Panc1 (cell line): ENCODE measurements at regions not wholly inside any gene's neighbourhood (a gene's known extent, or its start where the extent isn't known, plus 50 kb on each side); places are given as distances from the start of the nearest gene placed in this dataset.

Experiments used
- ATAC-seq: fragments of 200-7000 bp; cut with Tn5 transposase; 2 replicates; pipeline ENCODE4 v1.9.1; 2020; ENCODE audit warnings: mild to moderate bottlenecking, moderate library complexity
- BruUV-seq: library from RNA; stranded (reverse); fragments of 400-500 nt; replicated peaks from 2 replicates; lab custom pipeline; 2021; lab: Mats Ljungman, UMichigan
- CTCF ChIA-PET: fragments of 300-600 bp; sonication (Branson Sonifier 250); formaldehyde crosslinking; loops from one replicate; lab custom pipeline; 2022; ENCODE audit warnings: antibody characterized with exemption; lab: Charles Lee
- POLR2A ChIA-PET: fragments of 300-600 bp; sonication (Branson Sonifier 250); formaldehyde crosslinking; loops from one replicate; lab custom pipeline; 2022; ENCODE audit warnings: antibody characterized with exemption; lab: Charles Lee
- DNase-seq: peaks from one replicate; pipeline ENCODE4 v3.0.0-alpha.2; 2010; ENCODE audit warnings: low read depth, low spot score
- H3K27ac ChIP-seq: 2 replicates; pipeline ENCODE4 v1.5.1; 2011; ENCODE audit warnings: mild to moderate bottlenecking, low read length, inconsistent platforms
- H3K27me3 ChIP-seq: fragments of 200-500 bp; sonication (Bioruptor generic); 2 replicates; pipeline ENCODE4 v1.6.0; 2014; ENCODE audit warnings: low read length, inconsistent platforms; ENCODE audit not compliant: control insufficient read depth, insufficient read depth
- H3K36me3 ChIP-seq: fragments of 200-500 bp; sonication (Bioruptor generic); 2 replicates; pipeline ENCODE4 v1.5.1; 2014; ENCODE audit warnings: inconsistent platforms, mild to moderate bottlenecking, low read length, moderate library complexity; ENCODE audit not compliant: control insufficient read depth, insufficient read depth
- H3K4me1 ChIP-seq: 2 replicates; pipeline ENCODE4 v1.5.1; 2011; ENCODE audit warnings: inconsistent platforms, mild to moderate bottlenecking, low read length, moderate library complexity; ENCODE audit not compliant: control insufficient read depth, insufficient read depth
- H3K4me3 ChIP-seq, 2 experiments: 2 replicates each; pipeline ENCODE4 v1.5.1; 2011 to 2012; ENCODE audit warnings: low read depth in 2 of 2, low read length in 2 of 2, mild to moderate bottlenecking in 2 of 2, inconsistent platforms in 1 of 2, moderate library complexity in 1 of 2
- H3K9me3 ChIP-seq: fragments of 200-500 bp; sonication (Bioruptor generic); 2 replicates; pipeline ENCODE4 v1.5.1; 2014; ENCODE audit warnings: low read depth, mild to moderate bottlenecking, inconsistent platforms, low read length, moderate library complexity; ENCODE audit not compliant: control insufficient read depth, insufficient read depth
- POLR2AphosphoS5 ChIP-seq: IDR thresholded peaks from 2 replicates; pipeline ENCODE4 v1.6.1; 2012; ENCODE audit warnings: mild to moderate bottlenecking, low read depth, low read length, moderate library complexity
- SIN3A ChIP-seq: IDR thresholded peaks from 2 replicates; pipeline ENCODE4 v1.6.1; 2012; ENCODE audit warnings: low read depth, mild to moderate bottlenecking, low read length, moderate library complexity, borderline replicate concordance; ENCODE audit not compliant: insufficient read depth
- TCF7L2 ChIP-seq: IDR thresholded peaks from 2 replicates; pipeline ENCODE4 v1.6.1; 2011; ENCODE audit warnings: mild to moderate bottlenecking, low read depth, low read length, inconsistent platforms
- in situ Hi-C: cut with HindIII; loops from 2 replicates; pipeline ENCODE4 v1.10.0; 2016; ENCODE audit warnings: low sequenced_read_pairs, low pct_unique_long_range_greater_than_20kb
- intact Hi-C: fragments of 100-400 bp; cut with micrococcal nuclease; formaldehyde crosslinking; loops from one replicate; pipeline ENCODE4 v1.10.0; 2022; ENCODE audit not compliant: unreplicated experiment
- TF ChIP-seq, protein P1 (sequence below), 2 experiments: IDR thresholded peaks; 2 replicates each; pipeline ENCODE4 v1.6.1; 2011 to 2012; ENCODE audit warnings: low read depth in 2 of 2, control low read depth in 1 of 2, low read length in 1 of 2, mild to moderate bottlenecking in 1 of 2, moderate library complexity in 1 of 2; ENCODE audit not compliant: insufficient read depth in 1 of 2
- TF ChIP-seq, protein P2 (sequence below): fragments of 450-650 bp; IDR thresholded peaks from 2 replicates; pipeline ENCODE4 v1.5.1; 2017; ENCODE audit warnings: mild to moderate bottlenecking

DNA sequence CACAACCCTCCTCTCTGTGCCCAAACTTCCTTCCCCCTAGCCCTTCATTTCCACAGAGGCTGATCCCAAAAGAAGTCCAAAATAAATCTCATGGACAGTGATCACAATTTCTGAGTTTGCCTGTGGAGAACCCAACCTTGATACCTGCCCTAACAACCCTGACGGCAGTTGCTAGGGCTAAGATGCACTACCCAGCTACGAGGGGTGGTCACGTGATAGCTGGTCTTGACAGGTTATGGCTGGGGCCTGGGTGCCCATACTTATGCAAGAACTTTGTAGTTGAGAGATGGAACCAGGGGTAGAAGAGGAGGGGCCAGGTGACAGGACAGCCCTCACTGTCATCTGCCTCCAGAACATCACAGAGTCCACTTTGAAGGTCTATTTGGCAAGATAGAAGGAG is 147.9 kb downstream of the AKAIN1 start:
- in situ Hi-C loops = no loop called here

DNA sequence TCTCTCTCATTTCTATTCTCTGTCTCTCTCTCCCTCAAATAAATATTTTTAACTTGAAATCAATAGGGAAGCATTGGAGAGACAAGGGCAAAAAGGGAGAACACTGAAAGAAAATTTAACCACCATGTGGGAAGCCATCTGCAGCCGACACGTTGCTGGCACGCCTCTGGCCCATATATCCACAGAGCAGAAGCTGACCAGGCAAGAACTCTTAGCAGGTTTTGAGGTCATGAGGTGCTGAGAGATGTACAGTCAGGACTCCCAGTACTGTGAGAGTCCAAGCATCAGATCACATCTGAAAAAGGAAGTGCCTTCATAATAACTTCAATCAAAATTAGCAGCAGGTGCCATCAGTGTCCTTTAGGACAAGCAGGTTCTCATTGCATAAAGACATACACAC is 156.6 kb downstream of the AKAIN1 start:
- ChIA-PET CTCF (no interaction called here), POLR2A (no interaction called here)
- Histone ChIP-seq H3K27me3 (no peaks in the 10 kb centered on the region), H3K4me3 (no peak overlapping the region), H3K9me3 (no peaks in the 10 kb centered on the region; the same call in 1 of the 2 replicates), H3K36me3 (no peaks in the 10 kb centered on the region), H3K4me1 (no peaks in the 10 kb centered on the region), H3K27ac (no peak overlapping the region)
- intact Hi-C loops (no loop called here), in situ Hi-C loops (no loop called here)
- no peak for DNase-seq
- ATAC-seq = no peak
- BruUV-seq = no TSS peak
- no peak for TF ChIP-seq TCF7L2
- TF ChIP-seq POLR2AphosphoS5 = no peak
- TF ChIP-seq, protein P1, sequence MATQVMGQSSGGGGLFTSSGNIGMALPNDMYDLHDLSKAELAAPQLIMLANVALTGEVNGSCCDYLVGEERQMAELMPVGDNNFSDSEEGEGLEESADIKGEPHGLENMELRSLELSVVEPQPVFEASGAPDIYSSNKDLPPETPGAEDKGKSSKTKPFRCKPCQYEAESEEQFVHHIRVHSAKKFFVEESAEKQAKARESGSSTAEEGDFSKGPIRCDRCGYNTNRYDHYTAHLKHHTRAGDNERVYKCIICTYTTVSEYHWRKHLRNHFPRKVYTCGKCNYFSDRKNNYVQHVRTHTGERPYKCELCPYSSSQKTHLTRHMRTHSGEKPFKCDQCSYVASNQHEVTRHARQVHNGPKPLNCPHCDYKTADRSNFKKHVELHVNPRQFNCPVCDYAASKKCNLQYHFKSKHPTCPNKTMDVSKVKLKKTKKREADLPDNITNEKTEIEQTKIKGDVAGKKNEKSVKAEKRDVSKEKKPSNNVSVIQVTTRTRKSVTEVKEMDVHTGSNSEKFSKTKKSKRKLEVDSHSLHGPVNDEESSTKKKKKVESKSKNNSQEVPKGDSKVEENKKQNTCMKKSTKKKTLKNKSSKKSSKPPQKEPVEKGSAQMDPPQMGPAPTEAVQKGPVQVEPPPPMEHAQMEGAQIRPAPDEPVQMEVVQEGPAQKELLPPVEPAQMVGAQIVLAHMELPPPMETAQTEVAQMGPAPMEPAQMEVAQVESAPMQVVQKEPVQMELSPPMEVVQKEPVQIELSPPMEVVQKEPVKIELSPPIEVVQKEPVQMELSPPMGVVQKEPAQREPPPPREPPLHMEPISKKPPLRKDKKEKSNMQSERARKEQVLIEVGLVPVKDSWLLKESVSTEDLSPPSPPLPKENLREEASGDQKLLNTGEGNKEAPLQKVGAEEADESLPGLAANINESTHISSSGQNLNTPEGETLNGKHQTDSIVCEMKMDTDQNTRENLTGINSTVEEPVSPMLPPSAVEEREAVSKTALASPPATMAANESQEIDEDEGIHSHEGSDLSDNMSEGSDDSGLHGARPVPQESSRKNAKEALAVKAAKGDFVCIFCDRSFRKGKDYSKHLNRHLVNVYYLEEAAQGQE (IDR thresholded peaks at IDR 0.05; ENCODE audit: insufficient read depth in 1 of 2, low read depth in 2 of 2, low read length in 1 of 2) = no peak
- TF ChIP-seq, protein P2, sequence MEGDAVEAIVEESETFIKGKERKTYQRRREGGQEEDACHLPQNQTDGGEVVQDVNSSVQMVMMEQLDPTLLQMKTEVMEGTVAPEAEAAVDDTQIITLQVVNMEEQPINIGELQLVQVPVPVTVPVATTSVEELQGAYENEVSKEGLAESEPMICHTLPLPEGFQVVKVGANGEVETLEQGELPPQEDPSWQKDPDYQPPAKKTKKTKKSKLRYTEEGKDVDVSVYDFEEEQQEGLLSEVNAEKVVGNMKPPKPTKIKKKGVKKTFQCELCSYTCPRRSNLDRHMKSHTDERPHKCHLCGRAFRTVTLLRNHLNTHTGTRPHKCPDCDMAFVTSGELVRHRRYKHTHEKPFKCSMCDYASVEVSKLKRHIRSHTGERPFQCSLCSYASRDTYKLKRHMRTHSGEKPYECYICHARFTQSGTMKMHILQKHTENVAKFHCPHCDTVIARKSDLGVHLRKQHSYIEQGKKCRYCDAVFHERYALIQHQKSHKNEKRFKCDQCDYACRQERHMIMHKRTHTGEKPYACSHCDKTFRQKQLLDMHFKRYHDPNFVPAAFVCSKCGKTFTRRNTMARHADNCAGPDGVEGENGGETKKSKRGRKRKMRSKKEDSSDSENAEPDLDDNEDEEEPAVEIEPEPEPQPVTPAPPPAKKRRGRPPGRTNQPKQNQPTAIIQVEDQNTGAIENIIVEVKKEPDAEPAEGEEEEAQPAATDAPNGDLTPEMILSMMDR = no peak
- no peak for TF ChIP-seq SIN3A

More for the DNA sequence above, 147.9 kb downstream of the AKAIN1 start:
- ATAC-seq (no peak), DNase-seq (no peak)
- Histone ChIP-seq H3K27me3 (no peaks in the 10 kb centered on the region), H3K4me3 (no peak overlapping the region), H3K4me1 (no peaks in the 10 kb centered on the region), H3K36me3 (no peaks in the 10 kb centered on the region), H3K27ac (no peak overlapping the region), H3K9me3 (no peaks in the 10 kb centered on the region)
- BruUV-seq = no TSS peak
- intact Hi-C loops = no loop called here
- TF ChIP-seq, protein P2 = no peak
- TF ChIP-seq POLR2AphosphoS5 = no peak
- TF ChIP-seq SIN3A = no peak
- TF ChIP-seq TCF7L2 = no peak
- TF ChIP-seq, protein P1 (IDR thresholded peaks at IDR 0.05; ENCODE audit: insufficient read depth in 1 of 2, low read depth in 2 of 2, low read length in 1 of 2) = no peak
- CTCF ChIA-PET = no interaction called here
- POLR2A ChIA-PET = no interaction called here
